Stimulated activated CD8-positive, alpha-beta memory T cell treated with anti-CD3 and anti-CD28 coated beads, Interleukin-7, amount 100 ng/mL, for 24 hours (primary cell): ENCODE measurements at regions not wholly inside any gene's neighbourhood (a gene's known extent, or its start where the extent isn't known, plus 50 kb on each side); places are given as distances from the start of the nearest gene placed in this dataset.

Experiments used
- DNase-seq: peaks from one replicate; pipeline ENCODE4 v3.0.0-alpha.2; 2020; ENCODE audit warnings: low read depth

- no peak for DNase-seq
Observed at GRCh38 chr5:74226716-74227485, 413.6 kb downstream of the ENC1 start.

- DNase-seq, result no peak
Observed at GRCh38 chr5:74225587-74225986, 414.9 kb downstream of the ENC1 start.

GRCh38 chr5:74224331-74224730 is 416.2 kb downstream of the ENC1 start:
- DNase-seq, result no peak

GRCh38 chr5:74222806-74223205 is 417.7 kb downstream of the ENC1 start:
- DNase-seq, result no peak

- DNase-seq, result no peak
Observed at GRCh38 chr5:74221413-74221812, 419.1 kb downstream of the ENC1 start.

GRCh38 chr5:74216012-74216411 is 424.5 kb downstream of the ENC1 start:
- no peak for DNase-seq

GRCh38 chr5:74212336-74212735 is 428.2 kb downstream of the ENC1 start:
- no peak for DNase-seq

GRCh38 chr5:74209571-74209970 is 431.0 kb downstream of the ENC1 start:
- no peak for DNase-seq

- no peak for DNase-seq
Observed at GRCh38 chr5:74206579-74207550, 433.7 kb downstream of the ENC1 start.

- DNase-seq, result no peak
Observed at GRCh38 chr5:74205767-74206578, 434.6 kb downstream of the ENC1 start.

GRCh38 chr5:74201334-74202081 is 439.0 kb downstream of the ENC1 start:
- DNase-seq, result no peak

- DNase-seq, result no peak
Observed at GRCh38 chr5:74200560-74200959, 440.0 kb downstream of the ENC1 start.

GRCh38 chr5:74199436-74200210 is 440.9 kb downstream of the ENC1 start:
- no peak for DNase-seq

- no peak for DNase-seq
Observed at GRCh38 chr5:74199005-74199404, 441.5 kb downstream of the ENC1 start.

GRCh38 chr5:74198156-74198555 is 442.4 kb downstream of the ENC1 start:
- DNase-seq, result no peak

- DNase-seq, result no peak
Observed at GRCh38 chr5:74196233-74196632, 444.3 kb downstream of the ENC1 start.

GRCh38 chr5:74194196-74194595 is 446.3 kb downstream of the ENC1 start:
- DNase-seq, result no peak

- no peak for DNase-seq
Observed at GRCh38 chr5:74192606-74193299, 447.8 kb downstream of the ENC1 start.

GRCh38 chr5:74188351-74189105 is 452.0 kb downstream of the ENC1 start:
- no peak for DNase-seq
